IMR-90 (cell line): ENCODE measurements at regions not wholly inside any gene's neighbourhood (a gene's known extent, or its start where the extent isn't known, plus 50 kb on each side); places are given as distances from the start of the nearest gene placed in this dataset.
A peak's percentile ranks its signal among the peaks of the same experiment; 100 is the strongest.

ENCODE experiments used
- ATAC-seq: fragments of 200-7000 bp; cut with Tn5 transposase; 2 replicates; pipeline ENCODE4 v1.9.1; 2020; ENCODE audit warnings: low read depth, mild to moderate bottlenecking, moderate library complexity
- BruUV-seq: library from RNA; stranded (reverse); fragments of 400-500 nt; replicated peaks from 2 replicates; lab custom pipeline; 2021; lab: Mats Ljungman, UMichigan
- CTCF ChIA-PET: fragments of 300-600 bp; formaldehyde crosslinking; extraction: SDS; loops from one replicate; lab custom pipeline; 2021; ENCODE audit warnings: antibody characterized with exemption; lab: Yijun Ruan, JAX
- POLR2A ChIA-PET: fragments of 300-600 bp; sonication (Branson Sonifier 250); formaldehyde crosslinking; loops from one replicate; lab custom pipeline; 2022; ENCODE audit warnings: antibody characterized with exemption; ENCODE audit not compliant: unreplicated experiment; lab: Charles Lee
- DNase-seq: peaks from one replicate; pipeline ENCODE4 v3.0.0; 2013
- H2AFZ ChIP-seq: replicated peaks from 2 replicates; pipeline ENCODE3; 2013; ENCODE audit warnings: low read length, mild to moderate bottlenecking; ENCODE audit not compliant: poor library complexity
- H2AK5ac ChIP-seq: 2 replicates; pipeline ENCODE4 v1.6.1; 2013; ENCODE audit warnings: low read depth, low read length, inconsistent platforms
- H2AK9ac ChIP-seq: replicated peaks from 2 replicates; pipeline ENCODE3; 2013; ENCODE audit warnings: mild to moderate bottlenecking, low read depth, low read length, moderate library complexity; ENCODE audit not compliant: poor library complexity
- H2BK120ac ChIP-seq: 2 replicates; pipeline ENCODE4 v1.6.1; 2013; ENCODE audit warnings: low read depth, low read length, inconsistent platforms
- H2BK15ac ChIP-seq: 3 replicates; pipeline ENCODE4 v1.6.1; 2013; ENCODE audit warnings: low read depth, low read length, inconsistent platforms
- H2BK20ac ChIP-seq: 2 replicates; pipeline ENCODE4 v1.6.1; 2013; ENCODE audit warnings: low read depth, mild to moderate bottlenecking, inconsistent platforms, low read length, moderate library complexity
- H2BK5ac ChIP-seq: 2 replicates; pipeline ENCODE4 v1.6.1; 2013; ENCODE audit warnings: mild to moderate bottlenecking, low read depth, low read length, inconsistent platforms; ENCODE audit not compliant: poor library complexity, severe bottlenecking
- H3K14ac ChIP-seq: replicated peaks from 2 replicates; pipeline ENCODE4 v1.6.1; 2013; ENCODE audit warnings: low read depth, low read length, inconsistent platforms
- H3K18ac ChIP-seq: 2 replicates; pipeline ENCODE4 v1.6.1; 2013; ENCODE audit warnings: low read depth, low read length, control low read depth
- H3K23ac ChIP-seq: 2 replicates; pipeline ENCODE4 v1.6.1; 2013; ENCODE audit warnings: low read depth, low read length, inconsistent platforms
- H3K27ac ChIP-seq: 2 replicates; pipeline ENCODE4 v1.5.1; 2013; ENCODE audit warnings: mild to moderate bottlenecking, control low read depth, low read length; ENCODE audit not compliant: insufficient read depth
- H3K27me3 ChIP-seq: 2 replicates; pipeline ENCODE4 v1.6.1; 2013; ENCODE audit warnings: low read length; ENCODE audit not compliant: control insufficient read depth, insufficient read depth
- H3K36me3 ChIP-seq: 2 replicates; pipeline ENCODE4 v1.6.1; 2013; ENCODE audit warnings: low read length, mixed read lengths; ENCODE audit not compliant: control insufficient read depth, insufficient read depth
- H3K4ac ChIP-seq: 2 replicates; pipeline ENCODE4 v1.6.1; 2013; ENCODE audit warnings: low read depth, low read length, inconsistent platforms
- H3K4me1 ChIP-seq: 2 replicates; pipeline ENCODE4 v1.6.1; 2013; ENCODE audit warnings: low read length, mixed read lengths; ENCODE audit not compliant: control insufficient read depth, insufficient read depth
- H3K4me2 ChIP-seq: 2 replicates; pipeline ENCODE4 v1.6.1; 2013; ENCODE audit warnings: low read depth, mild to moderate bottlenecking, control low read depth, low read length, moderate library complexity
- H3K4me3 ChIP-seq: 2 replicates; pipeline ENCODE4 v1.5.1; 2013; ENCODE audit warnings: low read depth, mild to moderate bottlenecking, control low read depth, low read length, moderate library complexity; ENCODE audit not compliant: insufficient read depth
- H3K56ac ChIP-seq: 2 replicates; pipeline ENCODE4 v1.6.1; 2013; ENCODE audit warnings: low read length, inconsistent platforms; ENCODE audit not compliant: insufficient read depth; ENCODE audit errors: extremely low read depth
- H3K79me1 ChIP-seq, 2 experiments: 2 replicates each; pipeline ENCODE4 v1.6.1; 2013; ENCODE audit warnings: low read length in 2 of 2, inconsistent platforms in 1 of 2, low read depth in 1 of 2
- H3K9ac ChIP-seq: 2 replicates; pipeline ENCODE4 v1.6.1; 2013; ENCODE audit warnings: low read depth, low read length, control low read depth
- H3K9me1 ChIP-seq: 2 replicates; pipeline ENCODE4 v1.6.1; 2013; ENCODE audit warnings: low read length, inconsistent platforms; ENCODE audit not compliant: insufficient read depth
- H3K9me3 ChIP-seq: 2 replicates; pipeline ENCODE4 v1.6.1; 2013; ENCODE audit warnings: low read length; ENCODE audit not compliant: control insufficient read depth, insufficient read depth
- H4K20me1 ChIP-seq: 2 replicates; pipeline ENCODE4 v1.6.1; 2013; ENCODE audit warnings: low read length, inconsistent platforms; ENCODE audit not compliant: insufficient read depth
- H4K5ac ChIP-seq: 2 replicates; pipeline ENCODE4 v1.6.1; 2013; ENCODE audit warnings: mild to moderate bottlenecking, low read depth, low read length, control low read depth
- H4K8ac ChIP-seq, 2 experiments: 2 replicates each; pipeline ENCODE4 v1.6.1; 2013; ENCODE audit warnings: low read depth in 2 of 2, low read length in 2 of 2, control low read depth in 1 of 2, inconsistent platforms in 1 of 2
- H4K91ac ChIP-seq: 2 replicates; pipeline ENCODE4 v1.6.1; 2013; ENCODE audit warnings: low read depth, low read length, inconsistent platforms; ENCODE audit not compliant: insufficient read depth
- BHLHE40 ChIP-seq: fragments of 150-350 bp; IDR thresholded peaks from 2 replicates; pipeline ENCODE4 v1.6.1; 2016; ENCODE audit warnings: mild to moderate bottlenecking, low read depth, low read length
- MAFK ChIP-seq: IDR thresholded peaks from 2 replicates; pipeline ENCODE4 v1.6.1; 2012; ENCODE audit warnings: low read depth, low read length, improper control_type of control experiment
- NFE2L2 ChIP-seq: fragments of 150-350 bp; IDR thresholded peaks from 2 replicates; pipeline ENCODE4 v1.6.1; 2016; ENCODE audit warnings: low read depth, mild to moderate bottlenecking, low read length
- RAD21 ChIP-seq: IDR thresholded peaks from 2 replicates; pipeline ENCODE4 v1.6.1; 2012; ENCODE audit warnings: low read length, improper control_type of control experiment
- WGBS, 2 experiments: methylation state at CpG; one replicate each; pipeline versions ENCODE4 v1.1.5 to v1.1.7; 2013; ENCODE audit warnings: missing lambda C conversion rate in 2 of 2; ENCODE audit not compliant: insufficient read length in 1 of 2; ENCODE audit errors: extremely low coverage in 2 of 2; 5-methylcytosine and 5-hydroxymethylcytosine counted together
- dilution Hi-C: fragments of 300-500 bp; cut with HindIII; formaldehyde crosslinking; loops from one replicate; pipeline ENCODE4 v1.14.3; 2018; ENCODE audit warnings: low sequenced_read_pairs; ENCODE audit not compliant: unreplicated experiment
- in situ Hi-C: fragments of 300-500 bp; cut with MboI; formaldehyde crosslinking; loops from 3 replicates; pipeline ENCODE4 v1.14.3; 2019; ENCODE audit warnings: low sequenced_read_pairs, inconsistent platforms, mixed read lengths
- intact Hi-C: fragments of 100-400 bp; cut with micrococcal nuclease; formaldehyde crosslinking; loops from 2 replicates; pipeline ENCODE4 v1.10.0; 2022

GRCh38 chr3:73739791-73740453 is 115.2 kb upstream of the PDZRN3 start:
- Histone ChIP-seq H3K27ac (peak overlapping the region; percentile 36; the same call in 1 of the 2 replicates), H3K9ac (no peak overlapping the region), H3K18ac (peak overlapping the region; percentile 1; the same call in 1 of the 2 replicates), H3K79me1 (no peaks in the 10 kb centered on the region), H3K9me3 (no peaks in the 10 kb centered on the region), H2AFZ (no peak overlapping the region), H2AK9ac (no peak overlapping the region), H3K14ac (no peak overlapping the region), H3K4me1 (peaks cover 2% of the 10 kb centered on the region; the same call in 1 of the 2 replicates), H2AK5ac (0 out of 2 replicates have a peak overlapping the region, but pooled peaks have one; percentile 14), H4K20me1 (no peaks in the 10 kb centered on the region), H4K8ac (no peak overlapping the region), H4K91ac (peak overlapping the region; percentile 27; the same call in 1 of the 2 replicates), H3K56ac (no peak overlapping the region), H3K27me3 (no peaks in the 10 kb centered on the region), H2BK20ac (peak overlapping the region; percentile 19; the same call in 1 of the 2 replicates), H3K23ac (no peak overlapping the region), H4K5ac (no peak overlapping the region), H3K4me3 (no peak overlapping the region), H3K4me2 (peak overlapping the region; percentile 23), H3K4ac (peak overlapping the region; percentile 46; the same call in 1 of the 2 replicates), H3K9me1 (no peaks in the 10 kb centered on the region), H2BK120ac (peak overlapping the region; percentile 58), H3K36me3 (no peaks in the 10 kb centered on the region), H2BK15ac (no peak overlapping the region), H2BK5ac (no peak overlapping the region)
- dilution Hi-C loops (no loop called here), intact Hi-C loops (no loop called here), in situ Hi-C loops (no loop called here)
- ChIA-PET CTCF (interaction anchor here (0.8 to 1.1 kb wide), 2 partner anchors 9 to 28 kb away, joined by 3 read pairs; no protein-coding TSS in a partner anchor), POLR2A (no interaction called here)
- TF ChIP-seq MAFK (no peak), RAD21 (no peak), BHLHE40 (no peak), NFE2L2 (no peak)
- WGBS, 2 experiments, result no CpG with 5 or more reads among the region's 5 CpGs
- peak; percentile 91 for ATAC-seq
- DNase-seq, result peak; percentile 83
- no TSS peak for BruUV-seq
